ENCODE measurements at regions not wholly inside any gene's neighbourhood (a gene's known extent, or its start where the extent isn't known, plus 50 kb on each side); places are given as distances from the start of the nearest gene placed in this dataset.

- H2AFZ ChIP-seq (ENCODE audit: low read length) = no peak overlapping the region
- POLR2A ChIA-PET (ENCODE audit: partially characterized antibody) = no interaction called here
- no peaks in the 10 kb centered on the region for H4K20me1 ChIP-seq (replicated peaks in 1 of 2; ENCODE audit: control insufficient read depth in 1 of 2, insufficient read depth in 2 of 2, low read length in 2 of 2)
- no peak overlapping the region for H2BK5ac ChIP-seq (ENCODE audit: low read depth, low read length)
- TF ChIP-seq SIRT6 (IDR thresholded peaks at IDR 0.05; ENCODE audit: low read length) (no peak), SIX5 (IDR thresholded peaks at IDR 0.05; ENCODE audit: low read depth, low read length) (no peak), POLR2A (IDR thresholded peaks at IDR 0.05; ENCODE audit: control extremely low read depth in 1 of 2, low read depth in 2 of 2, low read length in 2 of 2) (no peak), ASH2L (IDR thresholded peaks at IDR 0.05; ENCODE audit: low read length) (no peak), ATF2 (IDR thresholded peaks at IDR 0.05; ENCODE audit: low read length) (no peak), SAP30 (IDR thresholded peaks at IDR 0.05; ENCODE audit: insufficient read depth, insufficient replicate concordance, low read length) (no peak), CTBP2 (IDR thresholded peaks at IDR 0.05; ENCODE audit: borderline replicate concordance, insufficient read depth, insufficient read length, low read length) (no peak), JUND (IDR thresholded peaks at IDR 0.05; ENCODE audit: low read length) (no peak), SRF (IDR thresholded peaks at IDR 0.05; ENCODE audit: low read depth, low read length) (no peak), YY1 (IDR thresholded peaks at IDR 0.05; ENCODE audit: low read depth, low read length) (no peak)
- no peak overlapping the region for H3K9ac ChIP-seq (replicated peaks in 1 of 4; ENCODE audit: extremely low read depth in 1 of 4, low read depth in 3 of 4, low read length in 3 of 4)
- no peaks in the 10 kb centered on the region for H3K9me3 ChIP-seq (ENCODE audit: insufficient read depth in 2 of 2, low read depth in 1 of 2, low read length in 1 of 2)
- no peak overlapping the region for H2BK120ac ChIP-seq (replicated peaks; ENCODE audit: low read depth, low read length)
- no peak overlapping the region for H3K4ac ChIP-seq (replicated peaks; ENCODE audit: insufficient read length, low read depth, low read length)
- H2BK15ac ChIP-seq (ENCODE audit: low read length) = no peak overlapping the region
- H3K27ac ChIP-seq (ENCODE audit: low read depth, low read length) = no peak overlapping the region
- no peak overlapping the region for H3K4me3 ChIP-seq (ENCODE audit: extremely low read depth in 1 of 4, insufficient read depth in 2 of 4, low read depth in 3 of 4, low read length in 4 of 4)
- H3K23ac ChIP-seq (ENCODE audit: insufficient read length) = no peak overlapping the region
- no peak overlapping the region for H3K56ac ChIP-seq (replicated peaks; ENCODE audit: insufficient read length, low read depth, low read length)
- no peak overlapping the region for H2BK20ac ChIP-seq (ENCODE audit: low read length)
- H4K91ac ChIP-seq (replicated peaks; ENCODE audit: insufficient read length, low read length) = no peak overlapping the region
- WGBS, 2 experiments (ENCODE audit: extremely low coverage in 1 of 2, insufficient coverage in 1 of 2, insufficient read length in 1 of 2, insufficient replicate concordance in 2 of 2, low coverage in 1 of 2, low lambda C conversion rate in 2 of 2, missing lambda C conversion rate in 1 of 2) = 100% methylated on average over 1 of the region's 1 CpG; no CpG with 5 or more reads in 1 of the 2 experiments
- H2AK5ac ChIP-seq (ENCODE audit: low read depth, low read length) = no peak overlapping the region
- H3K79me1 ChIP-seq (ENCODE audit: low read depth, low read length) = no peaks in the 10 kb centered on the region
- CTCF ChIA-PET (ENCODE audit: partially characterized antibody) = no interaction called here
- no peak overlapping the region for H2BK12ac ChIP-seq (ENCODE audit: low read depth, low read length)
- no peak overlapping the region for H3K4me2 ChIP-seq (ENCODE audit: insufficient read depth in 1 of 2, low read depth in 2 of 2, low read length in 2 of 2)
- FAIRE-seq = no peak
- H3K4me1 ChIP-seq (replicated peaks in 1 of 4; ENCODE audit: control insufficient read depth in 3 of 4, insufficient read depth in 4 of 4, low read length in 3 of 4) = no peaks in the 10 kb centered on the region
- no peak overlapping the region for H3K18ac ChIP-seq (ENCODE audit: extremely low read depth, low read length)
- H3K14ac ChIP-seq (ENCODE audit: insufficient read length) = no peak overlapping the region
- H3K79me2 ChIP-seq (ENCODE audit: control insufficient read depth in 1 of 2, insufficient read depth in 2 of 2, low read length in 2 of 2) = no peaks in the 10 kb centered on the region
- no peak overlapping the region for H4K8ac ChIP-seq (ENCODE audit: extremely low read depth, insufficient read depth, low read length)
- H3K27me3 ChIP-seq (replicated peaks in 1 of 4; ENCODE audit: control insufficient read depth in 3 of 4, extremely low read depth in 1 of 4, insufficient read depth in 3 of 4, low read length in 3 of 4) = peaks cover 0 to 1% (median 0%) of the 10 kb centered on the region in 4 experiments; a peak in 1 of 7 replicates
- H4K5ac ChIP-seq (ENCODE audit: insufficient read length, low read depth, low read length) = no peak overlapping the region
- no peaks in the 10 kb centered on the region for H3K23me2 ChIP-seq (ENCODE audit: low read depth, low read length)
- no peak for DNase-seq (ENCODE audit: low read depth in 1 of 2, low spot score in 2 of 2)
- H3K36me3 ChIP-seq (ENCODE audit: control insufficient read depth in 2 of 4, insufficient read depth in 4 of 4, low read length in 3 of 4) = no peaks in the 10 kb centered on the region
Observed at GRCh38 chr5:15069407-15069905, 197.9 kb upstream of the ANKH start.

Data from H1 (cell line).